ENCODE measurements at regions not wholly inside any gene's neighbourhood (a gene's known extent, or its start where the extent isn't known, plus 50 kb on each side); places are given as distances from the start of the nearest gene placed in this dataset.

DNA sequence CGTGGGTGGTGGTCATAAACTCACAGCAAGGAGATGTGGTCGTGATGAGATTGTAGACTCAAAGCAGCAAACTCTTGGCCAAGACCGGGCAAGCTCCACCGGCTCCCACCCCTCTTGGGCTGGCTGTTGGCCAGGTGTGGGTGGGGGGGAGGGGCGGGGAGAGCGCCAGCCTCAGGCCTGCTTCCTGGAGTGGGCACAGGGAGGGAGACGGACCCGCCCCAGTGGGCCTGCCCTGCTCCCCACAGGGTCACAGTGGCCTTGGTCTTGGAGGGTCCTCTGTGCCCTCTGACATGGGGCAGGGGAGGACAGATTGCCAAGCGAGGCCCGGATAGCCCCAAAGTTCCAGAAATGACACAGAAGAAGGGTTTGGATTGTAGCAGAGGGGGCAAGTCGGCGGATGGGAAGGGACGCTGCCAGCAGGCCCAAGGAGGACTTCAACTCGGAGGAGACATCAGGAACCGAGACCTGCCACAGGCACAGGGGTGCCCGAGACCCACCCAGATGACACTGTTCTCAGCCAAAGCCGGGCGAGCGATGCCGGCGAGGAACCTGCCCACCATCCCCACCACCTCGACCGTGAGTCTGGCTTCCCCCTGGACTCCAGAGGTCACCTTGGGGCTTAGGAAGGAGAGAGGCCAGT lies 85.4 kb upstream of the ACTRT2 start:
- DNase-seq: no peak

DNA sequence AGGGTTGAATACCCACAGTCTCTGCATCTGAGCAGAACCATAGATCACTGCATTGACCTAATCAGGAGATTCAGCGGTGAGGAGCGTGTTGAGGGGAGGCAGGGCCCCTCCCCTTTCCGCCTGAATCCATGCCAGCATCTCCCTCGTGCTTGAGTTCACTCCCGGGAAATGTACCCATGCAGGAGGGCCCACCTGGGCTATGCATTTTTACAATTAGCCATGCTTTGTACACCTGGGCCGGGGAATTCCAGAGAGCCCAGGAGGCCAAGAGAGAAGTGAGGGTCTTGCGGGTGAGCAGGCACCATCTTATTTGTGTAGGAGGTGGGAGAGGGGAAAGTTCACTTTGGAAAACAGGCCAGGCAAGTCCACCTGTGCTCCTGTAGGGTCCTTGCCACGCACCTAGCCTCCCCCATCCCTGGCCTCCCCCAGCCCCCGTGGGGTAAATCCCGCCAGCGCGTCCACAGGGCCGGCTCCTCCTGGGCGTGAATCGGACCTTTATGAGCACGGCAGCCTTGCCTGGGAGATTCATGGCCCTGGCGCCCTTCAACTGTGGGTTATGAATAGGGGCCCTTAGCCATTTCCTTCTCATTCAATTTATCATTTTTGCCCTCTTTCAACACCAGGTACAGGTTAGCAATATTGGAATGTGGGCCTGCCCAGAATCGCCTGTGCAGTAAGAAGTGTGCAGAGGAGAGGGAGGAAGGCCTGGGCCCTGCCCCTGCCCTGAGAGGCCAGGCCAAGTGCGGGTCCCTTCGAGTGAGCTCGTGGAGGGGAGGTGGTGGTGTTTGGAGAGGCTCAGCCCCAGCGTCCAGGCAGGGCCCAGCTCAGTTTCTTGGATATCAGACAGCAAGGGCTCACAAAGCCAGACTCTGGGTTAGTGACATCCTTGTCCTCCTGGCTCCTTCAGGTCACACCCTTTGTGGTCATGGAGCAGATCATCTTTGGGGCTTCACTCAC lies 84.4 kb upstream of the ACTRT2 start:
- no peak for DNase-seq

DNA sequence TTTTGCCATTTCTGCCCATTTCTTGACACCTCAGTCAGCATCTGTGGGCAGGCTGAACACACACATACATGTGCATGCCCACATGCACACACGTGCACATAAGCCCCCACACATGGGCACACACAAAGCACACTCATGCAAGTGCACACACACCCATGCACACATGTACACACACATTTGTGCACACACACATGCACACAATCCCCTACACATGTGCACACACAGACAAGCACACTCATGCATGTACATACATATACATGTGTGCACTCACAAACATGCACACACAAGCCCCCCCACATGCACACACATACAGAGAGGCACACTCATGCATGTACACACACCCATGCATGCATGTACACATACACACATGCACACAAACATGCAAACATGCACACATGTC lies 83.5 kb upstream of the ACTRT2 start:
- no peak for DNase-seq

DNA sequence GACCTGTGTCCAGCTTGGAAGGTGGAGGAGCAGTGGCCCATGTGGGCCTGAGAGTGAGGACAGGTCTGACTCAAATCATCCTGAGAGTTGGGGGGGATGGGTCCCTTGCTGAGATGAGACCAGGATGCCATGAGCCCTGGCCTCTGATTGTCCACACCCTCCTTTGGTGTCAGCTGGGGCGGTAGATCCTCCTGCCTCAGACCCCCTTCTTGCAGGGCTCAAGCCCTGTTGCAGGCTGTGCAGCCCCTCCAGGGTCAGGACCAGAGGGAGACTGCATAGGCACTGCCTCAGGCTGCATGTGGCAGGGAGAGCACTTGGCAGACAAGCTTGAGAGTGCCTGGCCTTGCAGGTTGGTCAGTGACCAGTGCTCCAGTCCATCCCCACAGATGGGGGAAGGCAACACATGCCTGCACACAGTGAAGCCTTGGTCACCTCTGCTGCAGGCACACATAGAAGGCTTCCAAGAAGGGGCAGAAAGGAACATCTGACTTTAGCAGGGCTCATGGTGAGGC lies 82.2 kb upstream of the ACTRT2 start:
- no peak for DNase-seq

DNA sequence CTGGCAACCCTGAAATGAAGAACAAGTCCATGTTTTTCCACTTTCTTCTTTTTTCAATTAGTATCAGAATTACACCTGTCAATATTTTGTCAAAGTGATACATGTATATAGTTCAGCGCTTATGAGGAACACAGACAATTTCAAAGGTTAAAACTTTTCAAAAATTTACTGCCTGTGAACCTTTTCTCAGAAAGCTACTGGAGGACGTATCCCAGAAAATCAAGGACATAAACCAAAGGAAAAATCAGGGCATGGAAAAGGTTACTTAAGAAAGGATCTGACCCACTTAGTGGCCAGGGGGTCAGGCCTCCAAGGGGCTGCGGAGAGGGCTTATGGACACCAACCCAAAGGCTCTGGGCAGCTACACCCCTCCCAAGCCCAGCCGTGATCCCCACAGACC lies 81.1 kb upstream of the ACTRT2 start:
- DNase-seq: no peak

DNA sequence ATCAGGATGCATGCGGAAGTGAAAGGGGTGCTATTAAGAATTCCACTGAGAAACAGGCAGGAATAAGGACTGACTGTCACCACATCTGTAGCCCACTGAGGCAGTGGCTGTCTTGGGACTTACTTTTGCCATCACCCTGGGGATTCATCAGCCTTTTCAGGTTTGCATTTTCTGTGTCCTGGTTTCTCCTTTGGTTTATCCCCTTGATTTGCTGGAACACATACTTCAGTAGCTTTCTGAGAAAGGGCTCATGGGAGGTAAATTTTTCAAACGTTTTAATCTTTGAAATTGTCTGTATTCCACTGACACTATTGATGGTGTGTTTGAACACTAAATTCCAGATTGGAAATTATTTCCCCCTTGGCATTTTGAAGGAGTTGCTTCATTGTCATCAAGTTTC lies 80.2 kb upstream of the ACTRT2 start:
- DNase-seq: no peak

DNA sequence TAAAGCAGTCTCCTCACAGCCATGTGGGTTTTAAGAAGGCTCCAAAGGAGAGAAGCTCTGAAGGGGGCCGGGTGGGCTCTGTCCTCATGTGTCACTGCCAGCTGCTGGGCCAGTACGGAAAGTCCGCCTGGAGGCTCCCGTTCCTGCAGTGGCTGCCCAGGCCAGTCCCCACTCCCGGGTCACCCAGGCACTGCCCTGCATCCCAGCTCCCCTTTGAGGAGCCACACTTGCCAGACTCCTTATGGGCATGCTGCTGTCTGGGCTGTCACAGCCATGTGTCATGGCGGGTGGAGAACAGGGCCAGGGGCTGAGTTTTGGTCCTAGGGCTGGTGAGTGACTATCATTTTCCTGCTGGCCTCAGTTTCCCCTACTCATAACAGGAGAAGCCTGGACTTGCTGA lies 79.4 kb upstream of the ACTRT2 start:
- DNase-seq: no peak

DNA sequence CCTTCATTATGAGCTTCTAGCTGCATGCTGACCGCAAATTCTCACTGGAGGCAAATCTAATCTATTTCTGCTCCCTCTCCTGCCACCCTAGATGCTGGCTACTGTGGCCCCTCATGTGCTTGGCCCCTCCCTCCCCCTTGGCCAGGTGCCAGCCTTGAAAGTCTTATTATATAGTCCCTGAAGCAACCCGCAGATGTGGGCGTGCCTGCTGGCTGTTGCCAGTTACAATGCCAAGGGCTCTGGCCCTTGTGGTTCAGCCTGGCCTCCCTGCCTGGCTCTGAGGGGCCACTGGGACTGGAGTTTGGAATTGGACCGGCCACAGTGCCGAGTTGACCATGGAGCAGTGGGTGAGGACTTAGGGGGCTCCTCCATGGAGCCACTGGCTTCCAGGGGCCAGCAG lies 78.9 kb upstream of the ACTRT2 start:
- no peak for DNase-seq

DNA sequence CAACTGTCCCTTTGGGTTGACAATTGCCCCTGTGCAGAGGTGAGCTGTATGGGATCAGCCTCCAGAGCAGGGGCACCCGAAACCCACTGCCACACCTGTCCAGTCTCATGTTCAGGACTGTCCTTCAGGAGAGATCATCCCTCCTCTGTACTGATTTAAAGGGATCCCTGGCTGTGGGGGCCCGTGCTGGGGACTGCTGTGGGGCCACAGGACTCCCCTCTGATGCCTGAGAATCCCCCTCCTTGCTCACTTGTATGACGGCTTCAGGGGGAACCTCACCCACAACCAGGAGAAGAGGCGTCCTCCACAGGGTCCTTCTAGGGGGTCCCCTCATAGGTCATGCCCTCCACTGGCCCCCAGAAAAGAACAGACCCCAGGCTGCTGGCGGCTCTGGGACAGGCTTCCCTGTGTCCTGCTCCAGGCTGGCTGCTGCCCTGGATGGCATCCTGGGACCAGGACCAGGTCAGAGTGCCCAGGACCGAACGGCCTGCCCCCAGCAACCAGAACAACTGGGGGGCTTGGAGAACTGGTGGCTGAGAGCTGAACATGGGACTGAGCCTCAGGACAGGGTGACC lies 77.5 kb upstream of the ACTRT2 start:
- no peak for DNase-seq

DNA sequence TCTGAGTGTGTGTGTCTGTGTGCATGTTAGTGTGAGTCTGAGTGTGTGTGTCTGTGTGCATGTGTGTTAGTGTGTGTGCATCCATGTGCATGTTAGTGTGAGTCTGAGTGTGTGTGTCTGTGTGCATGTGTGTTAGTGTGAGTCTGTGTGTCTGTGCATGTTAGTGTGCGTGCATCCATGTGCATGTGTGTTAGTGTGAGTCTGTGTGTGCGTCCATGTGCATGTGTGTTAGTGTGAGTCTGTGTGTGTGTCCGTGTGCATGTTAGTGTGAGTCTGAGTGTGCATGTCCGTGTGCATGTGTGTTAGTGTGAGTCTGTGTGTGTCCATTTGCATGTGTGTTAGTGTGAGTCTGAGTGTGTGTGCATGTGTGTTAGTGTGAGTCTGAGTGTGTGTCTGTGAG lies 76.6 kb upstream of the ACTRT2 start:
- DNase-seq: no peak

DNA sequence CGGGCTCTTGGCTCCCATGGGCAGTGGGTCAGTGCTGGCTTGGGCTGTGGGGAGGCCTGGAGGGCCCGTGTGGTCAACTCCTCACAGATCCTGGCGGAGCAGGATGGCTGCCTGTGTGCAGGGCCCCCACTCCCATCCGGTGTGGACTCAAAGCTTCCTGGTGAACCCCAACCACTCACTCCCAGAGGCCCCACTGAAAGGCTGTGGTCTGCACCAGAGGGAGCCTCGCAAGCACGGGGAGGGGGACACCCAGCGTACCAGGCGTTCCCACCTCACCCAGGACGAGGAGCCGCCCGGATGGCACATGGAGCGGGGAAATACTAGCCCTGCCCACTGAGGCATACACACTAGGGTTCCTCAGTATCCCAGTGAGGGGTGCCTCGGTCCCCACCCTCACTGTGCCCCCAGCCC lies 75.4 kb upstream of the ACTRT2 start:
- no peak for DNase-seq

DNA sequence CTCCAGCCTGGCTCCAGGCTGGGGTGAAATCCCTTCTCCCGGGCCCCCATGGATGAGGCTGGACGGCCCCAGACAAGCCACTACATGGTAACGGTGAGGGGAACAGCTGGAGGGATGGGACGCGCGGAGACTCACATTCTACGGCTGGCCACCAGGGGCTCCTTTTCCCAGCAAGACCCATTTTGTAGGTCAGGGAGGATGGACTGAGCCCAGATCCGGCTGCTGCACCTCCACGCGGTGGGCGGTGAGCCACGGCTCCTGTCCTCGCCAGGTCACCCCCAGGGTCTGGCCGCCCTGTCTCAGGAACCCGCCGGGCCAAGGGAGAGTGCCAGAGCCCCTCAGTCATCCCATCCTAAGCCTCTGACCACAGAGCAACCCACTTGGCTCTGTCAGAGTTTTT lies 75.0 kb upstream of the ACTRT2 start:
- no peak for DNase-seq

DNA sequence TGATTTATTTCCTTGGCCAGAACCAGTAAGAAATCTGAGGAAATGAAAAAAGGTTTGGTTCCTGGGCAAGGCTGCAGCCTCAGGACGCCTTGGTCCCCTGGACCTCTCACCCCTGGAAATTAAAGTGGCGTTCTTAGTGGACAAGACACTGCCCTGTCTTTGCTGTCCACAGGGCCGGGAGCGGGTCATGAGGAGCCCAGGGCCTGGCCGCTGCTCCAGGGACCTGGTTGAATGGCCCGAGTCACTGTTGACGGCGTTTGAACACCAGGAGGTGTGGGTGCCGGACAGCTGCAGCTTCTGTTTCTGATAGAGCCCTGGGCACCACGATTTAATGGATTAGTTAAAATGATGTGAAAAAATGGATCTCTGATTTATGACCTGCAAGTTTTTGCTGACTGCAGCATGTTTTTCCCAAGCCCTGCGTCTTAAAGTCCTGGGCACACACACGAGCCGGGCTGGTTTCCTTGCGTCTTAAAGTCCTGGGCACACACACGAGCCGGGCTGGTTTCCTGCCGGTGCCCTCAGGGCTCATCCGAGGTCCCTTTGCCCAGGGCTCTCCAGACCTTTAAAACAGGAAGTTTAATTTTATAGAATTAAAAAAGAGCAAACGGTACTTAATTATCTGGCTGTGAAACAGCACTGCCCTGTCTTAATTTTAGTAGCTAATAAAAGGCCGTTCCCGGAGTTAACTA lies 74.1 kb upstream of the ACTRT2 start:
- no peak for DNase-seq

DNA sequence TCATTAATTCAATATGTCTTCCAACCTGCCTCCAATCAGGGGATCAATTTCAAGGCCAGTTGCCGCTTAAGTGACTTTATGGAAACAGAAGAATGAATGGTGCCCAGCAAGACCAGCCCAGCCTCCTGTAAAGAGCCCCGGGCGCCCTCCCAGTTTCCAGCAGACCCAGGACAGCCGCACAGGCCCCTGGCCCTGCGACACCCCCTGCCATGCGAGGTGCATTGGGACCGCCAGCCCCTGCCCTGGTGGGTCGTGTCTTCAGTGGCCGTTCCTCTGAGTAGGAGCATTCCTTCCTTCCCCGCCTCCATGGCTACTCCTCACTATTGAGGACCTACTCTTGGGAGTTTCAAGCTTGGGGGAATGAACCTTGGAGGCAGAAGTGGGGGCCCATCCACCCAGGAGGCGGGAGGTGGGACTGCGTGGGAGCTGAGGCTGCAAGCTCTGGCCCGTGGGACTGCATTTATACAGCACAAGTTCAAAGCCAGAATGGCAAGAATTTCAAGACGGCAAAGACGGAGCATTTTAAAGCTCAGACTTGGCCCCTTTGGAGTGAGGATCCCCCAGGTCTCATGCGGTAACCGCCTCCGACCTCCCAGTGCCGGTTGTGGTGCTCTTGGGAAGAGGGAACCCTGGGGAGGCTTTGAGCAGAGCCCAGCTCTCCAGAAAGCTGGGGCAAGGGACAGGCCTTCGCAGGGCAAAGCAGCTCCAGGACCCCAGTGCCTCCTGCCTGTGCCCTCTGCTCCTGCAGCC lies 73.1 kb upstream of the ACTRT2 start:
- DNase-seq: no peak

DNA sequence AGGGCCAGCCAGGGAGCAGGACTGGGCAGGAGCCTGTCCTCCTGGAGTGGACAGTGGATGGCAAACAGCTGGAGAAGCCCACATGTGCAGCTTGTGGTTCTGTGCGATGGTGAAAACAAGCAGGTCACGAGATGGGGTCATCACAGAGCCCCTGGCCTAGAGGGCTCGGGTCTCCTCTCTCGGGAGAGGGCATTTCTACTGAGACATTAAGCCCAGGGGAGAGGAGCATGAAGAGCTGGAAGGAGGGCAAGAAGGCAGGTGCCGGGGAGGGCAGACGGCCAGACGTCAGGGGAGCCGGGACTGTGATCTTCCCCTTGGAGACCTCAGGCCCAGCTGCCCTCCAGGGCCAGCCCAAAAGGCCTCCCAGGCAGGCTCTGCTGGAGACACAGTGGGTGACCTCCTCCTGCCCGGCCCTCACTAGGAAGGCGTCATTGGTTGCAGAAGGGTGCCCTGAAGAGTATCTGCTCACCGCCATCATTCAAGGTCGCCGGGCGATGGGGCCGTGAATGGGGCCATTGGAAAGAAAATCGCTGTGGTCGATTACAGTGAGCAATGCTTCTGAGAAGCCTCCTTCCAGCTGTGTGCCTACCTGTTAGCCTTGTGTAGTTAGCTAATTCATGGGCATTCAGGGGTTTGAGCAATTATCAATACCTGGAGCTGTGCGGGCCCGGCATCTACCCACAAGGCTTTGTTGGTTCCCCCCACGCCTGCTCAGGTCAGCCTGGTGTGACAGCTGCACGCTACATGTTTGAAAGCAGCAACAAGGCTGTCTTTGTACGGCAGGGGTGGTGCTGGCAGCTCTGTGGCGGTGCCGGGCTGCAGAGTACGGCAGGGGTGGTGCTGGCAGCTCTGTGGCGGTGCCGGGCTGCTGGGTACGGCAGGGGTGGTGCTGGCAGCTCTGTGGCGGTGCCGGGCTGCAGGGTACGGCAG lies 72.3 kb upstream of the ACTRT2 start:
- DNase-seq: no peak

DNA sequence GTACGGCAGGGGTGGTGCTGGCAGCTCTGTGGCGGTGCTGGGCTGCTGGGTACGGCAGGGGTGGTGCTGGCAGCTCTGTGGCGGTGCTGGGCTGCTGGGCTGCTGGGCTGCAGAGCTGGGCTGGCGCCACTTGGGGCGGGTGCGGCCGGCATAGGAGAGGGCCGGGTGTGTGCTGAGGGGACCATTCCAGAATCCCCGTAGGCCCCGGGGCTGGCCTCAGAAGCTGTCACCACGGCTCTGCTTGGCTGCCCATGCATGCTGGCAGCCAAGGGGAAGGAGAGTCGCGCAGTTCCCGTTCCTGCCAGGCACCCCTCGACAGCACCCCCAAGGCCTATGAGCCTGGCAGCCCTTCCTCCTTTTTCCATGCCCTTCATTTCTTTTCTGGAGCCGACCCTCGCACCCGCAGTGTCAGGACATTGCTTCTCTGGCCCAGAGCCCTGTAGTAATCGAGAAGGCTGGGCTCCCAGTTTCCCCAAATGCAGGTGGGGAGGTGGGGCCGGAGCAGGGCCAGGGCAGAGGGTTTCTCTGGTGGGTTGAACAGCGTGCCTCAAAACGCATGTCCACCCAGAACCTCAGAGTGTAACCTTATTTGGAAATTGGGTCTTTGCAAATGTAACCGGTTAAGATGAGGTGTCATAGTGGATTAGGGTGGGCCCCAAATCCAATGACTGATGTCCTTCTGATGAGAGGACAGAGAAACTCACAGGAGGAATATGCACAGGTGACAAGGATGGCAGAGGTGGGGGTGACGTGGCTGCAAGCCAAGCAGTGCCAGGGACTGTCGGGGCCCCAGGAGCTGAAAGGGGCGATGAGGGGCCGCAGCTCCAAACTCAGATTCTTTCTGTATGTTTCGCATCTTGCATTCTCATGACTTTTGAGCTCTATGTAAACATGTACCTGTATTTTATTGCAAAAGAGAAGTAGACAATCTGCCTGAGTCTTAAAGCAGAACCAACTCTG lies 71.0 kb upstream of the ACTRT2 start:
- no peak for DNase-seq

DNA sequence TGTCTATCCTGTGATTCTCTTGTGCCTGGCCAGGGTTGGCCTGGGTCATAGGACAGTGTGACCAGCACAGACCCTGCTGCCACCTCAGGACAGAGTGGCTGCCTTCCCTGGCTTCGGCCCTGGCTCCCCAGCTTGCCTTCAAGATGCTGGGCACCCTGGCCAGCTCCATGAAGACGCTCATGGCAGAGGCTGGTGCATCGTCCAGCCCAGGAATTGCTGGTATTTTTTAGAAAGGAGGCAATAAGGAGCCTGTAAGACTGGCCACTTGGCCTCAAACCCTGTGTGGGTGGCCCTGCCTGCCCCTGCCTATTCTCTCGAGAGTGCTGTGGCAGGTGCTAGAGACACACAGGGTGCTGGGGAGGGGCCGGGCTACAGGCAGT lies 70.4 kb upstream of the ACTRT2 start:
- no peak for DNase-seq

DNA sequence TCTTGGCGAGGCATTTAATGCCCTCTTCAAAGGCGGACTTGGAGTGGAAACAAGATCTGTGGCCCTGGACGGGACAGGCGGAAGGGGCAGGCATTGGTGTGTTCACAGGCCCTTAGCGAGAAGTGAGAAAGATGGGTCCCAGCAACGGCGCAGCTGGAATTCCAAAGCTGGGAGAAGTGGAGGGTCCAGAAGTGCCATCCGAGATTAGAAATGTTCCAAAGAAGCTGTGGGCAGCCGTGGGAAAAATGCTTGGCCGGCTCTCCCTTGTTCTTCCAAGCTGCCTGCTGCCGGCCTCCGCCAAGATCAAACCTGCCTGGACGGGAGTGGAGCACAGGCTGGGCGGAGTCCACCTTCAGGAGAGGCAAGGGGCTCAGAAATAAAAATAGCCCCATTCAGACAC lies 69.4 kb upstream of the ACTRT2 start:
- no peak for DNase-seq

DNA sequence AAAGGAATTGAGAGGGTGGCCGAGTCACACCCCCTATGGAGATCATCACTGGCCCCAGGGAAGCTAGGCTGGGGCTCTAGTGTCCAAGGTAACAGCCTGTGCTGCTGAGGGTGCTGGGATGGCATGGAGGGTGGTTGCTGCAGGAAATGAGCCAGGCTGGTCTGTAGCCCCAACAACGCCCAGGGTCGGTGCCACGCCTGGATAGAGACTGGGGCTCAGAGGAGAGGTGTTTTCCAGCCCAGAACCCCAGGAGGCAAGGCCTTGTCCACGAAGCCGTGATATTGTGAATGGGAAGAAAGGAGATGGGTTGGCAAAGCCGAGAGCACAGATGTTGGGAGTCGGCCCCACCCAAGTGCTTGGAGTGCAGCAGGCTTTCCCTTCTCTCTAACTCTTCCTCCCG lies 68.9 kb upstream of the ACTRT2 start:
- DNase-seq: no peak

DNA sequence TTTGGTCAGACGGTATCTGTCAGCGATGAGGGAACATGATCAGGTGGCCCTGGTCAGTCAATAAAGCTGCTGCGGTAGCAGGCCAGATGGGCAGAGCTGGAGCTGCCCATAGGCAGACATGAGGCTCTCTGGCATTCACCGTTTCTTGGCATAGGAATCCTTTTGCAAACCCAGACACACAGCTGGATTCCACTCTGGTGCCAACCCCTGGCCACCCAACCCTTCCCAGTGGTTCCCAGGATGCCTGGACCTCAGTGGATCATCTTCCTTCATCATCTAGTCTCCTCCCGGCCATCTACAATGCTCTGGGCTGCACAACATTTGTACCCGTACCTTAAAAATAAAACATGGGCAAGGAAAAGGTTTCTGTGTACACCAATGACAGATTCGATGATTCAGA lies 68.3 kb upstream of the ACTRT2 start:
- no peak for DNase-seq

Data from fibroblast of upper back skin (primary cell).